Endothelial cell of umbilical vein (primary cell): ENCODE measurements at regions not wholly inside any gene's neighbourhood (a gene's known extent, or its start where the extent isn't known, plus 50 kb on each side); places are given as distances from the start of the nearest gene placed in this dataset.

Source experiments
- BruUV-seq: library from RNA; stranded (reverse); fragments of 400-500 nt; replicated peaks from 2 replicates; lab custom pipeline; 2021; lab: Mats Ljungman, UMichigan
- CTCF ChIA-PET: fragments of 300-600, 350-600 bp; sonication (Branson Sonifier 250); formaldehyde crosslinking; loops from one replicate; lab custom pipeline; 2021; ENCODE audit warnings: antibody characterized with exemption, inconsistent platforms; lab: Charles Lee
- POLR2A ChIA-PET: fragments of 300-600, 350-600 bp; sonication (Branson Sonifier 250); formaldehyde crosslinking; loops from one replicate; lab custom pipeline; 2021; ENCODE audit warnings: antibody characterized with exemption, inconsistent platforms; lab: Charles Lee
- DNase-seq: peaks from one replicate; pipeline ENCODE4 v3.0.0-alpha.2; 2011; ENCODE audit warnings: low read depth, low spot score
- FAIRE-seq: peaks from 2 replicates; lab custom pipeline; 2011; peaks lifted over from hg19 to GRCh38; lab: Jason Lieb, UNC
- H2AFZ ChIP-seq: 2 replicates; pipeline ENCODE4 v1.6.0; 2012; ENCODE audit warnings: low read depth, low read length, control low read depth, inconsistent platforms
- H3K27ac ChIP-seq: 2 replicates; pipeline ENCODE4 v1.5.1; 2011; ENCODE audit warnings: low read depth, mild to moderate bottlenecking, control low read depth, low read length, moderate library complexity; ENCODE audit not compliant: insufficient read depth
- H3K27me3 ChIP-seq, 2 experiments: 2 replicates each; pipeline versions ENCODE4 v1.6.0 to v1.6.1; 2011; ENCODE audit warnings: low read length in 2 of 2, mixed read lengths in 1 of 2; ENCODE audit not compliant: control insufficient read depth in 2 of 2, insufficient read depth in 2 of 2
- H3K36me3 ChIP-seq, 2 experiments: 2 replicates in 1 of 2; 3 replicates in 1 of 2; pipeline ENCODE4 v1.5.1; 2011; ENCODE audit warnings: low read length in 2 of 2, mild to moderate bottlenecking in 1 of 2, moderate library complexity in 1 of 2; ENCODE audit not compliant: control insufficient read depth in 2 of 2, insufficient read depth in 2 of 2; ENCODE audit errors: extremely low read depth in 1 of 2
- H3K4me1 ChIP-seq: 3 replicates; pipeline ENCODE4 v1.5.1; 2011; ENCODE audit warnings: mild to moderate bottlenecking, low read length; ENCODE audit not compliant: control insufficient read depth, insufficient read depth; ENCODE audit errors: extremely low read depth
- H3K4me2 ChIP-seq: 2 replicates; pipeline ENCODE4 v1.6.1; 2011; ENCODE audit warnings: low read length, control low read depth, mixed read lengths; ENCODE audit not compliant: insufficient read depth
- H3K4me3 ChIP-seq, 3 experiments: fragments of 200-600 bp in 1 of 3; sonication (generic), shearing (Covaris generic) in 1 of 3; replicated peaks in 1 of 3; 2 replicates each; pipeline ENCODE4 v1.5.1; 2011 to 2016; ENCODE audit warnings: control low read depth in 3 of 3, low read length in 3 of 3, mild to moderate bottlenecking in 2 of 3, inconsistent platforms in 1 of 3, low read depth in 1 of 3, moderate library complexity in 1 of 3; ENCODE audit not compliant: insufficient read depth in 1 of 3
- H3K79me2 ChIP-seq: 2 replicates; pipeline ENCODE4 v1.6.0; 2012; ENCODE audit warnings: low read length, inconsistent platforms; ENCODE audit not compliant: control insufficient read depth, insufficient read depth
- H3K9ac ChIP-seq: replicated peaks from 2 replicates; pipeline ENCODE3; 2011; ENCODE audit warnings: low read length, control low read depth; ENCODE audit not compliant: insufficient read depth; ENCODE audit errors: extremely low read depth
- H3K9me1 ChIP-seq: replicated peaks from 3 replicates; pipeline ENCODE4 v1.6.0; 2011; ENCODE audit warnings: mild to moderate bottlenecking, low read length; ENCODE audit not compliant: control insufficient read depth, insufficient read depth; ENCODE audit errors: extremely low read depth
- H3K9me3 ChIP-seq: replicated peaks from 2 replicates; pipeline ENCODE4 v1.5.1; 2012; ENCODE audit warnings: low read length, inconsistent platforms; ENCODE audit not compliant: control insufficient read depth, insufficient read depth
- H4K20me1 ChIP-seq: replicated peaks from 2 replicates; pipeline ENCODE3; 2011; ENCODE audit warnings: mild to moderate bottlenecking, low read length; ENCODE audit not compliant: control insufficient read depth, insufficient read depth; ENCODE audit errors: extremely low read depth
- CTCF ChIP-seq, 2 donors: IDR thresholded peaks; 1 replicate in 1 of 2; 2 replicates in 1 of 2; pipeline ENCODE4 v1.5.1; 2011; ENCODE audit warnings: low read length in 2 of 2, mild to moderate bottlenecking in 2 of 2, moderate library complexity in 2 of 2, control low read depth in 1 of 2, inconsistent platforms in 1 of 2, low read depth in 1 of 2; ENCODE audit not compliant: insufficient read depth in 1 of 2; ENCODE audit errors: extremely low read depth in 1 of 2
- EZH2 ChIP-seq: IDR thresholded peaks from 2 replicates; pipeline ENCODE4 v1.6.1; 2012; ENCODE audit warnings: borderline replicate concordance, low read depth, mild to moderate bottlenecking, moderate library complexity, low read length, inconsistent platforms; ENCODE audit not compliant: severe bottlenecking
- FOS ChIP-seq: IDR thresholded peaks from 2 replicates; pipeline ENCODE4 v1.6.1; 2011; ENCODE audit warnings: mild to moderate bottlenecking, low read length, moderate library complexity, borderline replicate concordance; ENCODE audit not compliant: insufficient read depth
- GATA2 ChIP-seq: IDR thresholded peaks from 2 replicates; pipeline ENCODE4 v1.7.0; 2011; ENCODE audit warnings: low read depth, mild to moderate bottlenecking, moderate library complexity, mixed read lengths, low read length; ENCODE audit not compliant: insufficient read length, insufficient read depth
- JUN ChIP-seq: IDR thresholded peaks from 2 replicates; pipeline ENCODE4 v1.6.1; 2011; ENCODE audit warnings: borderline replicate concordance, low read depth; ENCODE audit not compliant: insufficient read length, insufficient read depth
- MAX ChIP-seq: IDR thresholded peaks from 2 replicates; pipeline ENCODE4 v1.6.1; 2011; ENCODE audit not compliant: insufficient read depth, insufficient read length
- MYC ChIP-seq: IDR thresholded peaks from one replicate; pipeline ENCODE4 v1.6.1; 2011; ENCODE audit warnings: mild to moderate bottlenecking, low read depth, low read length
- POLR2A ChIP-seq: IDR thresholded peaks from 2 replicates; pipeline ENCODE4 v1.6.1; 2012; ENCODE audit warnings: low read depth, mild to moderate bottlenecking, control low read depth, low read length
- POLR2AphosphoS5 ChIP-seq: IDR thresholded peaks from 2 replicates; pipeline ENCODE4 v1.6.1; 2012; ENCODE audit warnings: low read depth, mild to moderate bottlenecking, control low read depth, low read length, moderate library complexity; ENCODE audit not compliant: insufficient read depth
- dilution Hi-C: fragments of 300-500 bp; cut with MboI; formaldehyde crosslinking; loops from one replicate; pipeline ENCODE4 v1.15.0; 2019; ENCODE audit warnings: low sequenced_read_pairs; ENCODE audit not compliant: extremely low pct_ligation_motif_present
- intact Hi-C: fragments of 100-400 bp; cut with micrococcal nuclease; formaldehyde crosslinking; loops from one replicate; pipeline ENCODE4 v1.10.0; 2022

DNA sequence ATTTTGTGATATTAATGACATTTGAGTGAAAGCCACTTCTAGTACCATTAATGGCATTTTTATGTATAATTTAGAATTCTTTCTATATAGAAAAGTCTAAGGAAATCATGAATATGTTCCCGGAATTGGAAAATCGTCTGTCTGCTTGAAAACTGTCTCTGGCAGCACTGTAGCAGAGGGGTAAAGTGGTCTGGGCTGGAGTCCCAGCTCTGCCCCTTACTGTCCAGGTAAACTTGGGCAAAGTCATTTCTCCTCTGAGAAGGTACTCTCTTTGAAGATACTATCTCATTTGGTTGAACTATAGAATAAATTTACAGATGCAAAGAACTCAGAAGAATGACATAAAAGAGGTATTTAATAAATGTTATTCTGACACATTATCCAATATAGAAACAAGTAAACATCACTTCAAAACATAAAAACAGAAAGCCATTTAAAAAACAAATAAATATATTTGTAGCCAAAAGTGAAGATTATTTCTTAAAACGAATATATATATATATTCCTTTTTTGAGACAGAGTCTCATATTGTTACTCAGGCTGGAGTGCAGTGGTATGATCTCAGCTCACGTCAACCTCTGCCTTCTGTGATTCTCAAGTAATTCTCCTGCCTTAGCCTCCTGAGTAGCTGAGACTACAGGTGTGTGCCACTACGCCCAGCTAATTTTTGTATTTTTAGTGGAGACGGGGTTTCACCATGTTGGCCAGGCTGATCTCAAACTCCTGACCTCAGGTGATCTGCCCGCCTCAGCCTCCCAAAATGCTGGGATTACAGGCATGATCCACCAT, 149.8 kb upstream of the ITGA4 start:
- no peaks in the 10 kb centered on the region for H3K9me1 ChIP-seq
- DNase-seq (no peak), FAIRE-seq (no peak)
- H3K9me3 ChIP-seq: no peaks in the 10 kb centered on the region
- no peak overlapping the region for H2AFZ ChIP-seq
- no peaks in the 10 kb centered on the region for H3K27me3 ChIP-seq
- CTCF ChIA-PET: no interaction called here
- dilution Hi-C loops (no loop called here), intact Hi-C loops (no loop called here)
- H3K9ac ChIP-seq: no peak overlapping the region
- no peak overlapping the region for H3K4me2 ChIP-seq
- H3K4me3 ChIP-seq: no peak overlapping the region
- H3K27ac ChIP-seq: no peak overlapping the region
- no TSS peak for BruUV-seq
- no peaks in the 10 kb centered on the region for H3K36me3 ChIP-seq
- no peaks in the 10 kb centered on the region for H3K79me2 ChIP-seq
- no peaks in the 10 kb centered on the region for H4K20me1 ChIP-seq
- H3K4me1 ChIP-seq: no peaks in the 10 kb centered on the region
- POLR2A ChIA-PET: no interaction called here
- TF ChIP-seq FOS: no peak
- TF ChIP-seq POLR2A: no peak
- TF ChIP-seq EZH2: no peak
- no peak for TF ChIP-seq MAX
- no peak for TF ChIP-seq CTCF (IDR thresholded peaks at IDR 0.05; ENCODE audit: extremely low read depth in 1 of 2, insufficient read depth in 1 of 2, low read depth in 1 of 2, low read length in 2 of 2)
- no peak for TF ChIP-seq MYC
- no peak for TF ChIP-seq JUN
- TF ChIP-seq GATA2: no peak
- TF ChIP-seq POLR2AphosphoS5: no peak
